ENCODE measurements at regions not wholly inside any gene's neighbourhood (a gene's known extent, or its start where the extent isn't known, plus 50 kb on each side); places are given as distances from the start of the nearest gene placed in this dataset.

DNA sequence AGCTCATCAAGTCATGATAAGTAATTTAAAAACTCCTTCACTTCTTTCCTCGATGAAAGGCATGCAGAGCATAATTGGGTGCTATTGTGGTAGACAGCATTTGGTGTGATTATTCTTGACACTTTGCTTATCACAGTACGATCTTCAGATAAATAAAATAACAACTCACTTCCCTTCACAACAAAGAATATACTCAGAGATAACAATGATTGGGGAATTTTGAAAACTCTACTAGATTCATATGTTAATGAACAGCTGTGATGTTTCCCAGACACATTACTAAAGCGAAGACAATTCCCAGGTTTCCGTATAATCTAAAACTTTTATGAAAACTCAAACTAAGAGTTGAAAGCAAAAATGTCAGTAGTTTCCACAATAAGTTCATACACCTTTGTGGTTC is 670.6 kb upstream of the EPHA7 start:
- H3K36me3 Mint-ChIP-seq (ENCODE audit: low read depth) = no peaks in the 10 kb centered on the region
- H3K4me1 Mint-ChIP-seq (ENCODE audit: low read depth) = peaks cover 7% of the 10 kb centered on the region
- DNase-seq (ENCODE audit: low spot score) = no peak
- H3K4me3 Mint-ChIP-seq (ENCODE audit: unreplicated experiment) = no peak overlapping the region
- no peaks in the 10 kb centered on the region for H3K9me3 Mint-ChIP-seq (ENCODE audit: low read depth)
- H3K27ac Mint-ChIP-seq (ENCODE audit: unreplicated experiment) = no peak overlapping the region
- TF ChIP-seq, protein P1, sequence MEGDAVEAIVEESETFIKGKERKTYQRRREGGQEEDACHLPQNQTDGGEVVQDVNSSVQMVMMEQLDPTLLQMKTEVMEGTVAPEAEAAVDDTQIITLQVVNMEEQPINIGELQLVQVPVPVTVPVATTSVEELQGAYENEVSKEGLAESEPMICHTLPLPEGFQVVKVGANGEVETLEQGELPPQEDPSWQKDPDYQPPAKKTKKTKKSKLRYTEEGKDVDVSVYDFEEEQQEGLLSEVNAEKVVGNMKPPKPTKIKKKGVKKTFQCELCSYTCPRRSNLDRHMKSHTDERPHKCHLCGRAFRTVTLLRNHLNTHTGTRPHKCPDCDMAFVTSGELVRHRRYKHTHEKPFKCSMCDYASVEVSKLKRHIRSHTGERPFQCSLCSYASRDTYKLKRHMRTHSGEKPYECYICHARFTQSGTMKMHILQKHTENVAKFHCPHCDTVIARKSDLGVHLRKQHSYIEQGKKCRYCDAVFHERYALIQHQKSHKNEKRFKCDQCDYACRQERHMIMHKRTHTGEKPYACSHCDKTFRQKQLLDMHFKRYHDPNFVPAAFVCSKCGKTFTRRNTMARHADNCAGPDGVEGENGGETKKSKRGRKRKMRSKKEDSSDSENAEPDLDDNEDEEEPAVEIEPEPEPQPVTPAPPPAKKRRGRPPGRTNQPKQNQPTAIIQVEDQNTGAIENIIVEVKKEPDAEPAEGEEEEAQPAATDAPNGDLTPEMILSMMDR (IDR thresholded peaks at IDR 0.05) = no peak
- no peaks in the 10 kb centered on the region for H3K27me3 Mint-ChIP-seq (ENCODE audit: low read depth)

DNA sequence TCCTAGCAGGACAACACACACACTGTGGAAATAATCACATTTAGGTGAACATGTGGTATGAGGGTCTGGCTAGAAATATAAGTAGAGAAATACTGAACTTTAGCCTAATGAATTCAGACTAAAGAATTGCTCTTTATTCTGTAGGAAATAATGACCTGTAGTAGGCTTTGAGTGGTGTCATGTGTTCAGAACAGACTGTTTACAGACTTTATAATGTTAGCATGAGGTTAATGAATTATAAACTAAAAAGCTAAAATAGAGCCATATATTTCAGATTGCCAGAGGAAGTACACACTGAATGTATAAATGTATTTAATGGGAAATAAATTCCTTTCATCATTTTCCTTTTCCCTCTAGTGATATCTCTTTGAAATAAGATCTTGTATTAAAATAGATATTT is 669.5 kb upstream of the EPHA7 start:
- Mint-ChIP-seq H3K9me3 (ENCODE audit: low read depth) (no peaks in the 10 kb centered on the region), H3K27me3 (ENCODE audit: low read depth) (no peaks in the 10 kb centered on the region), H3K4me3 (ENCODE audit: unreplicated experiment) (no peak overlapping the region), H3K36me3 (ENCODE audit: low read depth) (no peaks in the 10 kb centered on the region), H3K27ac (ENCODE audit: unreplicated experiment) (no peak overlapping the region), H3K4me1 (ENCODE audit: low read depth) (peaks cover 13% of the 10 kb centered on the region)
- DNase-seq (ENCODE audit: low spot score) = no peak
- TF ChIP-seq, protein P1 (IDR thresholded peaks at IDR 0.05) = no peak

DNA sequence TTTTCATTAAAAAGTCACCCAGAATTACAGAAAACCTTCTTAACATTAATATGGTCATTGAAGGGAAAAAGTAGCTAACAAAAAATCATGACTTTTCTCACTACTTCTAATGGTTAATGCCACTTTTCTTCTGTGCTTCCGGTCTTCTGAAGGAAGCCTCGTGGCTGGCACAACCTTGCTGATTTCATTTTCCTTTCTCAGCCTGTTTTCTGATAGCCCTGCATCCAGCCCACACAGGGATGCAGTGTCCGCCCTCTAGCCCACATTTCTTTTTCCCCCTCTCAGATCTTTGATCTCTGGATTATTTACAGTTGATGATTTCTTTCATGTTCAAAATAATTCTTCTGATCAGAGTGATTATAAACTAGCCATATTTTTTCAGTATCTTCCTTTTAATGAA is 655.4 kb upstream of the EPHA7 start:
- Mint-ChIP-seq H3K4me1 (ENCODE audit: low read depth) (peaks cover 8% of the 10 kb centered on the region), H3K9me3 (ENCODE audit: low read depth) (no peaks in the 10 kb centered on the region), H3K4me3 (ENCODE audit: unreplicated experiment) (no peak overlapping the region), H3K36me3 (ENCODE audit: low read depth) (no peaks in the 10 kb centered on the region), H3K27me3 (ENCODE audit: low read depth) (no peaks in the 10 kb centered on the region), H3K27ac (ENCODE audit: unreplicated experiment) (no peak overlapping the region)
- DNase-seq (ENCODE audit: low spot score) = no peak
- TF ChIP-seq, protein P1 (IDR thresholded peaks at IDR 0.05) = no peak

DNA sequence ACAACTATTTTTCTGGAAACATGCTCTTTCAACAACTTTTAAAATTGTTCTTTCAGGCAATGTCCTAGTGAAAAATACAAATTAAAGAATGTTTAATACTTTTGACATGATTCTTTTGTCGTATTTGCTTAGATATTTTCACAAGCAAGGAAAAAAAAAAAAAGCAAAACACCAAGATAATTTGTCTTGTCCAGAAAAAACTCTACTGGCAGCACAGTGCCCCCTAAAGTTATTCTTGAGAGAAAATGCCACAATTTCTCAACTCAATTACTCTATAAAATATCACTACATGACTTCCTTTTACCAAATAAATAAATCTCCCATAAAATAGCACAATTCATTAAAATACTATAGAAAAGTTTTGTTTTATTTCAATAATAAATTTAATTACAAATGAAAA is 652.5 kb upstream of the EPHA7 start:
- H3K27ac Mint-ChIP-seq (ENCODE audit: unreplicated experiment) = no peak overlapping the region
- no peak overlapping the region for H3K4me3 Mint-ChIP-seq (ENCODE audit: unreplicated experiment)
- H3K36me3 Mint-ChIP-seq (ENCODE audit: low read depth) = no peaks in the 10 kb centered on the region
- peaks cover 11% of the 10 kb centered on the region for H3K4me1 Mint-ChIP-seq (ENCODE audit: low read depth)
- no peak for DNase-seq (ENCODE audit: low spot score)
- TF ChIP-seq, protein P1 (IDR thresholded peaks at IDR 0.05) = peak; percentile 87
- no peaks in the 10 kb centered on the region for H3K27me3 Mint-ChIP-seq (ENCODE audit: low read depth)
- no peaks in the 10 kb centered on the region for H3K9me3 Mint-ChIP-seq (ENCODE audit: low read depth)

DNA sequence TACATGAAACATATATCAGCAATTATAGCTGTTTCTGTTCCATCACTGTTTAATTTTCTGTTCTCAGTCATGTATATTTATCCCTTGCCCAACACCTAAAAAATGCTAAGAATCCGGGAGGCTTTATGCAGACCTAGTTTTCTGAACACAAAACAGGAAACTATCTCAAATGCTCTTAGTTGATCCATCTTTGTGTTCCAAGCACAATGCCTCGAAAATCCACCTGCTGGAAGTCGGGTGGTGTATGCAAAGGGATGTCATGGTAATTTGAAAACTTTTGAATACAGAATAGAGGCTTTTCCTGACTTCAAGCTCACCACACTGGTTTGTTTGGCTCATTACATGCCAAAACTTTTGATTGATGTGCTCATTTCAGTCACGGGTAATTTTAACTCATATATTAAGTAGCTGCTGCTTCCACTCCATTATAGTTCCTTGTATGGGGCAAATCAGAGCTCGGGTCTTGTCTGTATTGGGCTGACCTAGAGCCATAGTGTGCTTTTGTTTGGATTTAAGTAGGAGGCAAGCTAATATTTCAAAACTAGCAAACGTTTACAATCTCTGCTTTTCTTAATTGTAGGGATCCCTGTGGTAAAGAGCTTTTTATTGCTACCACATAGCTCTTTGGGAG is 646.5 kb upstream of the EPHA7 start:
- Mint-ChIP-seq H3K27ac (ENCODE audit: unreplicated experiment) (no peak overlapping the region), H3K9me3 (ENCODE audit: low read depth) (no peaks in the 10 kb centered on the region), H3K4me1 (ENCODE audit: low read depth) (peaks cover 13% of the 10 kb centered on the region)

More for the DNA sequence above, 646.5 kb upstream of the EPHA7 start:
- TF ChIP-seq, protein P1 (IDR thresholded peaks at IDR 0.05) = peak; percentile 30
- no peak overlapping the region for H3K4me3 Mint-ChIP-seq (ENCODE audit: unreplicated experiment)
- no peaks in the 10 kb centered on the region for H3K36me3 Mint-ChIP-seq (ENCODE audit: low read depth)
- no peaks in the 10 kb centered on the region for H3K27me3 Mint-ChIP-seq (ENCODE audit: low read depth)
- DNase-seq (ENCODE audit: low spot score) = no peak

All from chondrocyte (in vitro differentiated cells).